ENCODE measurements at regions not wholly inside any gene's neighbourhood (a gene's known extent, or its start where the extent isn't known, plus 50 kb on each side); places are given as distances from the start of the nearest gene placed in this dataset.

- H3K36me3 ChIP-seq (ENCODE audit: control insufficient read depth, insufficient read depth, low read length): no peaks in the 10 kb centered on the region
- no peak overlapping the region for H3K4me3 ChIP-seq (ENCODE audit: low read depth, low read length)
- ChIA-PET CTCF (interaction anchor here (0.9 to 2.4 kb wide), 2 partner anchors 21 to 24 kb away, joined by 3 to 11 read pairs; no protein-coding TSS in a partner anchor), POLR2A (no interaction called here)
- TF ChIP-seq CTCF (IDR thresholded peaks at IDR 0.05; ENCODE audit: insufficient read depth, low read depth, low read length): no peak
- no peak for DNase-seq (ENCODE audit: low read depth)
- peaks cover 33% of the 10 kb centered on the region for H3K27me3 ChIP-seq (ENCODE audit: control insufficient read depth, insufficient read depth, low read length)
Observed at GRCh38 chr3:184489268-184489841, 72.2 kb upstream of the EPHB3 start.

GRCh38 chr3:184491011-184491576, 70.5 kb upstream of the EPHB3 start:
- Histone ChIP-seq H3K27me3 (ENCODE audit: control insufficient read depth, insufficient read depth, low read length) (peaks cover 33% of the 10 kb centered on the region), H3K4me3 (ENCODE audit: low read depth, low read length) (no peak overlapping the region), H3K36me3 (ENCODE audit: control insufficient read depth, insufficient read depth, low read length) (no peaks in the 10 kb centered on the region)
- no peak for TF ChIP-seq CTCF (IDR thresholded peaks at IDR 0.05; ENCODE audit: insufficient read depth, low read depth, low read length)
- ChIA-PET CTCF (interaction anchor here (0.7 to 2.4 kb wide), 4 partner anchors 10 to 120 kb away, joined by 3 to 11 read pairs (median 4); no protein-coding TSS in a partner anchor), POLR2A (no interaction called here)
- no peak for DNase-seq (ENCODE audit: low read depth)

- ChIA-PET CTCF (interaction anchor here (1.1 to 2.4 kb wide), 2 partner anchors 21 to 121 kb away, joined by 3 to 11 read pairs; no protein-coding TSS in a partner anchor), POLR2A (no interaction called here)
- Histone ChIP-seq H3K36me3 (ENCODE audit: control insufficient read depth, insufficient read depth, low read length) (no peaks in the 10 kb centered on the region), H3K4me3 (ENCODE audit: low read depth, low read length) (no peak overlapping the region), H3K27me3 (ENCODE audit: control insufficient read depth, insufficient read depth, low read length) (peaks cover 32% of the 10 kb centered on the region)
- TF ChIP-seq CTCF (IDR thresholded peaks at IDR 0.05; ENCODE audit: insufficient read depth, low read depth, low read length): no peak
- DNase-seq (ENCODE audit: low read depth): no peak
Observed at GRCh38 chr3:184491867-184492615, 69.5 kb upstream of the EPHB3 start.

- no peak for DNase-seq (ENCODE audit: low read depth)
- Histone ChIP-seq H3K4me3 (ENCODE audit: low read depth, low read length) (no peak overlapping the region), H3K27me3 (ENCODE audit: control insufficient read depth, insufficient read depth, low read length) (peaks cover 14% of the 10 kb centered on the region), H3K36me3 (ENCODE audit: control insufficient read depth, insufficient read depth, low read length) (no peaks in the 10 kb centered on the region)
- ChIA-PET POLR2A (no interaction called here), CTCF (no interaction called here)
- no peak for TF ChIP-seq CTCF (IDR thresholded peaks at IDR 0.05; ENCODE audit: insufficient read depth, low read depth, low read length)
Observed at GRCh38 chr3:184496933-184497332, 64.7 kb upstream of the EPHB3 start.

GRCh38 chr3:184497804-184498203, 63.8 kb upstream of the EPHB3 start:
- Histone ChIP-seq H3K36me3 (ENCODE audit: control insufficient read depth, insufficient read depth, low read length) (no peaks in the 10 kb centered on the region), H3K4me3 (ENCODE audit: low read depth, low read length) (no peak overlapping the region), H3K27me3 (ENCODE audit: control insufficient read depth, insufficient read depth, low read length) (peaks cover 11% of the 10 kb centered on the region)
- POLR2A ChIA-PET: no interaction called here
- CTCF ChIA-PET: interaction anchor here (0.7 to 2.7 kb wide), 2 partner anchors 16 to 283 kb away, joined by 3 to 10 read pairs; no protein-coding TSS in a partner anchor
- no peak for DNase-seq (ENCODE audit: low read depth)
- no peak for TF ChIP-seq CTCF (IDR thresholded peaks at IDR 0.05; ENCODE audit: insufficient read depth, low read depth, low read length)

All from BJ (cell line).